Keratinocyte (primary cell): ENCODE measurements at regions not wholly inside any gene's neighbourhood (a gene's known extent, or its start where the extent isn't known, plus 50 kb on each side); places are given as distances from the start of the nearest gene placed in this dataset.

Experiments
- EZH2 ChIP-seq: IDR thresholded peaks from one replicate; pipeline ENCODE4 v1.6.1; 2012; ENCODE audit warnings: inconsistent platforms, mild to moderate bottlenecking, low read length, moderate library complexity
- TF ChIP-seq, protein P1 (sequence below), 3 experiments: IDR thresholded peaks in 1 of 3; conservative IDR thresholded peaks in 1 of 3; optimal IDR thresholded peaks in 1 of 3; 2 replicates in 2 of 3; 3 replicates in 1 of 3; pipeline versions ENCODE3 to v1.5.1; 2011; ENCODE audit warnings: low read length in 3 of 3, mild to moderate bottlenecking in 3 of 3, moderate library complexity in 2 of 3, control low read depth in 1 of 3, inconsistent platforms in 1 of 3; ENCODE audit not compliant: insufficient read depth in 2 of 3; ENCODE audit errors: extremely low read depth in 1 of 3

DNA sequence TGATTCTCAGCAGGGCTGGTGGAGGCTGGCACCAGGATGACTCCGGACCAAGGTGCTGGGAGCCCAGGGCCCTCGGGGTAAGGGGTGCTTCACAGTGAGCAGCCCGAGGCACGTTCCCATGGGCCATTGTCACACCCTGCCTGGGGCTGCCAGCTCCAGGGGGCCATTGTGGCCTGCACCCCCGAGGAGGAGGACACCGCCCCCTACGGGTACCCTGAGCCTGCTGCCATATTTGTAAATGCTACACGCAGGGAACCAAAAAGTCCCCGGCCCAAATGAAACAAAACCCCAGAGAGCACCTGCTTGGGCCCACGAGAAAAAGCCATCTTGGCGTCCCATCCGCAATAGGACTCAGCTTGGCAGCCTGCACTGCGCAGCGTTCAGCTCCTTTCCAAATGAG, 64.7 kb upstream of the GATA5 start:
- TF ChIP-seq, protein P1, sequence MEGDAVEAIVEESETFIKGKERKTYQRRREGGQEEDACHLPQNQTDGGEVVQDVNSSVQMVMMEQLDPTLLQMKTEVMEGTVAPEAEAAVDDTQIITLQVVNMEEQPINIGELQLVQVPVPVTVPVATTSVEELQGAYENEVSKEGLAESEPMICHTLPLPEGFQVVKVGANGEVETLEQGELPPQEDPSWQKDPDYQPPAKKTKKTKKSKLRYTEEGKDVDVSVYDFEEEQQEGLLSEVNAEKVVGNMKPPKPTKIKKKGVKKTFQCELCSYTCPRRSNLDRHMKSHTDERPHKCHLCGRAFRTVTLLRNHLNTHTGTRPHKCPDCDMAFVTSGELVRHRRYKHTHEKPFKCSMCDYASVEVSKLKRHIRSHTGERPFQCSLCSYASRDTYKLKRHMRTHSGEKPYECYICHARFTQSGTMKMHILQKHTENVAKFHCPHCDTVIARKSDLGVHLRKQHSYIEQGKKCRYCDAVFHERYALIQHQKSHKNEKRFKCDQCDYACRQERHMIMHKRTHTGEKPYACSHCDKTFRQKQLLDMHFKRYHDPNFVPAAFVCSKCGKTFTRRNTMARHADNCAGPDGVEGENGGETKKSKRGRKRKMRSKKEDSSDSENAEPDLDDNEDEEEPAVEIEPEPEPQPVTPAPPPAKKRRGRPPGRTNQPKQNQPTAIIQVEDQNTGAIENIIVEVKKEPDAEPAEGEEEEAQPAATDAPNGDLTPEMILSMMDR (optimal IDR thresholded peaks at IDR 0.05 in 1 of 3, IDR thresholded peaks at IDR 0.05 in 1 of 3, conservative IDR thresholded peaks at IDR 0.05 in 1 of 3; ENCODE audit: extremely low read depth in 1 of 3, insufficient read depth in 2 of 3, low read length in 3 of 3), result no peak
- no peak for TF ChIP-seq EZH2
